Keratinocyte (primary cell): ENCODE measurements at regions not wholly inside any gene's neighbourhood (a gene's known extent, or its start where the extent isn't known, plus 50 kb on each side); places are given as distances from the start of the nearest gene placed in this dataset.

Experiments
- EZH2 ChIP-seq: IDR thresholded peaks from one replicate; pipeline ENCODE4 v1.6.1; 2012; ENCODE audit warnings: inconsistent platforms, mild to moderate bottlenecking, low read length, moderate library complexity
- TF ChIP-seq, protein P1 (sequence below), 3 experiments: IDR thresholded peaks in 1 of 3; conservative IDR thresholded peaks in 1 of 3; optimal IDR thresholded peaks in 1 of 3; 2 replicates in 2 of 3; 3 replicates in 1 of 3; pipeline versions ENCODE3 to v1.5.1; 2011; ENCODE audit warnings: low read length in 3 of 3, mild to moderate bottlenecking in 3 of 3, moderate library complexity in 2 of 3, control low read depth in 1 of 3, inconsistent platforms in 1 of 3; ENCODE audit not compliant: insufficient read depth in 2 of 3; ENCODE audit errors: extremely low read depth in 1 of 3

DNA sequence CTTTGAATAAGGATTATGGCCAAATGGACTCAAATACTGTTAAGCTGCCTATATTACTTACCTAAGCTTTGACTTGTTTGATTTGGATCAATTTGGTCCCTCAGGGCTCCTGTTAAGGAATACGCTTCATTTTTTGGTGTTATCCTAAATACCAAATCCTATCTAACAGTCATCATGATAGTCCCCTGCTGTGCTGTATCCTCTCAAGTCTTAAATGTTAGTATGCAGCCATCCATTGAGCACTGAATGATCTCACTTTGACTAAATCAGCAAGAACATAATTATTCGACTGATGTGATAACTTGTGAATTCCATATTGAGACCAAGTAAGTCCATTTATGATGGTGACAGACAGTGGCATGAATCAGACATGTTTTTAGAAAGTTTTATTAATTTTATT, 53.1 kb upstream of the ATF3 start:
- TF ChIP-seq, protein P1, sequence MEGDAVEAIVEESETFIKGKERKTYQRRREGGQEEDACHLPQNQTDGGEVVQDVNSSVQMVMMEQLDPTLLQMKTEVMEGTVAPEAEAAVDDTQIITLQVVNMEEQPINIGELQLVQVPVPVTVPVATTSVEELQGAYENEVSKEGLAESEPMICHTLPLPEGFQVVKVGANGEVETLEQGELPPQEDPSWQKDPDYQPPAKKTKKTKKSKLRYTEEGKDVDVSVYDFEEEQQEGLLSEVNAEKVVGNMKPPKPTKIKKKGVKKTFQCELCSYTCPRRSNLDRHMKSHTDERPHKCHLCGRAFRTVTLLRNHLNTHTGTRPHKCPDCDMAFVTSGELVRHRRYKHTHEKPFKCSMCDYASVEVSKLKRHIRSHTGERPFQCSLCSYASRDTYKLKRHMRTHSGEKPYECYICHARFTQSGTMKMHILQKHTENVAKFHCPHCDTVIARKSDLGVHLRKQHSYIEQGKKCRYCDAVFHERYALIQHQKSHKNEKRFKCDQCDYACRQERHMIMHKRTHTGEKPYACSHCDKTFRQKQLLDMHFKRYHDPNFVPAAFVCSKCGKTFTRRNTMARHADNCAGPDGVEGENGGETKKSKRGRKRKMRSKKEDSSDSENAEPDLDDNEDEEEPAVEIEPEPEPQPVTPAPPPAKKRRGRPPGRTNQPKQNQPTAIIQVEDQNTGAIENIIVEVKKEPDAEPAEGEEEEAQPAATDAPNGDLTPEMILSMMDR (optimal IDR thresholded peaks at IDR 0.05 in 1 of 3, IDR thresholded peaks at IDR 0.05 in 1 of 3, conservative IDR thresholded peaks at IDR 0.05 in 1 of 3; ENCODE audit: extremely low read depth in 1 of 3, insufficient read depth in 2 of 3, low read length in 3 of 3) = no peak
- TF ChIP-seq EZH2 = no peak
